HG03280 (cell line): ENCODE measurements at regions not wholly inside any gene's neighbourhood (a gene's known extent, or its start where the extent isn't known, plus 50 kb on each side); places are given as distances from the start of the nearest gene placed in this dataset.
"Not testable (repeated sequence)": the region's sequence is repeated elsewhere in the genome, so short reads cannot be mapped to it uniquely, and the experiment has no call there.

ENCODE experiments used
- ATAC-seq: cut with Tn5 transposase; IDR thresholded peaks from one replicate; pipeline ENCODE4 v1.9.1; 2021; ENCODE audit warnings: mild to moderate bottlenecking, moderate library complexity; ENCODE audit not compliant: unreplicated experiment

GRCh38 chr1:47656719-47657685, 219.2 kb downstream of the FOXD2 start:
- no peak for ATAC-seq

GRCh38 chr1:47658161-47658920, 220.5 kb downstream of the FOXD2 start:
- no peak for ATAC-seq

GRCh38 chr1:47659146-47659545, 221.3 kb downstream of the FOXD2 start:
- ATAC-seq = no peak

- no peak for ATAC-seq
Measured at GRCh38 chr1:47660622-47661021, 222.8 kb downstream of the FOXD2 start.

DNA sequence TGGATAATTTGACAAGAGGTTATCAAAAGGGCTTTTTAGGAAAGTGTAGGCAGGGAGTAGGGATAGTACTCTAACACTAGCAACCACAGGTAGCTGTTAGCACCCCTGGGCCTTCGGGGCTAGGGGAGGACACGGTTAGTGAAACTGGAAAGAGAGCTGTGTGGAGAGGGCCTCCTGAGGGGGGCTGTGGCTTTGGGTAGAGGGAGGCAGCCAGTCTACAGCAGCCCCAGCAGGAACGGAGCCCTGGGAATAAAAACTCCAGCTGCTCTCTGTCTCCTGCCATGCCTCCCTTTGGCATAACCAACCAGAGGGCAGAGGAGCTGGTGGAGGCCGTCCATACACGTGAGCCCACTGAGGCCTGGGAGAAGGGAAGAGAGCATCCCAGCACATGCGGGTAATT, 223.2 kb downstream of the FOXD2 start:
- ATAC-seq = no peak

GRCh38 chr1:47662068-47662467, 224.2 kb downstream of the FOXD2 start:
- ATAC-seq = no peak

- no peak for ATAC-seq
Measured at GRCh38 chr1:47663286-47663685, 225.4 kb downstream of the FOXD2 start.

DNA sequence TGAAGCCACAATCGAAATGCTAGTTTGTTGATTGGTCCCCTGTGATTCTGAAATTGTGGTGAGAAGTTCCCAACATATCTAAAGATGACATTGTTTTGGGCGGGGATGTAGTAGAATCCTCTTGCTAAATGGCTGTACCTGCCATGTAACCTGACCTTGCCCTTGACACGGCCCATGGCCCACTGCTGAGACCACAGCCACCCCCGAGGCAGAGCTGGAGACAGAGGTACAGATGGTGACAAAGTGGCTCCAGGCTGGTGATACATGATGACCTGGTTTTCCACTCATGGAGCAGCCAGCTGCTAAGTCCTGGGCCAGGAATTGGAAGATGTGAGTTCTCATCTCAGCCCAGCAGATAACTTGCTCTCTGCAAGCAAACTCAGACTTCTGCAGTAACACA, 226.5 kb downstream of the FOXD2 start:
- ATAC-seq = no peak

GRCh38 chr1:47664896-47665295, 227.1 kb downstream of the FOXD2 start:
- not testable (repeated sequence) for ATAC-seq

GRCh38 chr1:47669081-47669585, 231.3 kb downstream of the FOXD2 start:
- no peak for ATAC-seq

DNA sequence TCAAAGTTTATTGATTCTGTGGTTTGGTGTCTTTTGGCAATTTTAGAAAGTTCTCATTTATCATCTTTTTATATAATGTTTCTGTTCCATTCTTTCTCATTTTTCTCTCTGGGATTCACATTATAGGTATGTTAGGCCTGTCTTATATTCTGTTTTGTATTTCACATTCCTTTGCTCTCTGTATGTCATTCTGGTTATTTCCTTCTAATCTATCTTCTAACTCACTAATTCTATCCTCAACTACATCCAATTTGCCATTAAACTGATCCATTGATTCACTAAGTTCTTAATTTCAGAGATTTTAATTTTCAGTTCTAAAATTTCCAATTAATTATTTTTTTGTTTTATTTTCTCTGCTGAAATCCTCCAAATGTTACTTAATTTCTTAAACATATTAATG, 234.8 kb downstream of the FOXD2 start:
- no peak for ATAC-seq

- no peak for ATAC-seq
Measured at GRCh38 chr1:47674189-47674588, 236.3 kb downstream of the FOXD2 start.

- ATAC-seq = no peak
Measured at GRCh38 chr1:47675047-47675675, 237.3 kb downstream of the FOXD2 start.

DNA sequence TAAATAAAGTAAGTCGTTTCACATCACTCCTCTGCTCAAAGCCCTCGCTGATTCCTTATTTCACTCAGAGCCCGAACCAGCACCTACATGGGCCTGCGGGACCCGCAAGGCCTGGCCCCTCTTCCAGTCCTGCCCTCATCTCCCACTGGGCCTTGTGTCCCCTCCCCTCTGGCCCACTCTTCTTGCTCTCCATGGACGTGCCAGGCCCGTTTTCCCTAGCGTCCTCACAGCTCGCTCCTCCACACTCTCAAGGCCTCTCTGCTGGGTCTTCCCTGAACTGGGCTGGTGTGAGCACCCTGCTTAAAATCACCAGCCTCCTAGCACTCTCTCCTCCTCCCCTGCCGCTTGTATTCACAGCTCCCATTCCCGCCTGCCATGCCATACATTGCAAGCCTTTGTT, 237.9 kb downstream of the FOXD2 start:
- ATAC-seq = no peak

DNA sequence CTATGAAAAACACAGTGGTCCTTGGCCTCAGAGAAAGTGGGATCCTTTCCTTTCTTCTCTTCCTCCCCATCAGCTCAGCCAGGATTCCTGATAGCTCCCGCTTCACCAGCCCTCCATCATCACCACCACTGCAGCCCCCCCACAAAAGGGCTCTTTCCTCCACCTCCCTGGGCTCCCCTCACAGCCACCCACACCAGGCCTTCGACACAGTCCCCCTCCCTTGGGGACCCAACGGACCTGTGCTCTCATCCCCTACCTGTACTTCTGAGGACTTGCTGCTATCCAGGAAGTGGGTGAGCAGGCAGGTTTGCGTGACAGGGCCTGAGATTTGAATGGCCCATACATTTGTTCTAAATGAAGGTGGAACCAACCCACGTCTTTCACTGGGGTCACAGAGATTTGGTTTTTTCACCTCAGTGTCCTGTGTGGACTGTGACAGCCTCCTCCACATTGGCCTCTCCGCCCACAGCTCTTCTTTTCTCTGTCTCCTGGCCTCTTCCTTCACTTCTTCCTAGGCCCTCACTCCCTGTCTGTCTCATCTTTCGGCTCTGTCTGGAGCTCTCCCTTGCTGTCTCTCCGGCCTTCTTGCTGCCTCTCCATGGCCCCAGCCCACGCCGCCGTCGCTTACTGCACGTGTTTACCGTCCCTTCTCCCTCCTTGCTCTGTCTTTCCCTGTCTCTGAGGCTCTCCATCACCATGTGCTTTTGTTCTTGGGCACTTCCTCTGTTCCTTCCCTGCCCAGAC, 238.6 kb downstream of the FOXD2 start:
- no peak for ATAC-seq

- ATAC-seq = no peak
Measured at GRCh38 chr1:47677241-47677940, 239.5 kb downstream of the FOXD2 start.

- no peak for ATAC-seq
Measured at GRCh38 chr1:47678464-47678980, 240.7 kb downstream of the FOXD2 start.

DNA sequence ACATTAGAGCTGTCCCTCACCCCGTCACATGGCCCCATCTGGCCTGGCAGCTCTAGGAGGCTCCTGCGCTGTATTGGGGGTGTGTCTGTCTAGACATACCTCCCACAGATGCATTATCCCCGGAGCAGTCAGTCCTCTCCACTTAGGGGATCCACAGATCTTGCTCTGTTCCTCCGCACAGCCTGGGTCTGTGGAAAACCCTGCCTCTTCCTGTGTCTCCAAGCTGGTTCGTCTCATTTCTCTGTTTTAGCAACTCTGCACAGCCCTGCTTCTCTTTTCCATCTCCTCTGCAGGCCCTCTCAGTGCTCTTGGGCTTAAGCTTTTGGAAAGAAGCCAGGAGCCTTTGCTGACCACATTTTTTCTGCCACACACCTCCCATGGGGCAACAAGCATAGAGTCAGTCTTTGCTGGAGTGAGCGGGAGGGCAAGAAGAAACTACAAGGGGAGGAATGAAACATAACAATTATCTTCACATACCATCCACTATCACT, 241.5 kb downstream of the FOXD2 start:
- ATAC-seq = no peak

- ATAC-seq = no peak
Measured at GRCh38 chr1:47679826-47680225, 242.0 kb downstream of the FOXD2 start.
